Activated naive CD8-positive, alpha-beta T cell (primary cell): ENCODE measurements at regions not wholly inside any gene's neighbourhood (a gene's known extent, or its start where the extent isn't known, plus 50 kb on each side); places are given as distances from the start of the nearest gene placed in this dataset.

Source experiments
- H3K27ac Mint-ChIP-seq: one replicate; pipeline ENCODE4 v1.8.0; 2021; ENCODE audit warnings: mixed read lengths
- H3K27me3 Mint-ChIP-seq: one replicate; pipeline ENCODE4 v1.8.0; 2021; ENCODE audit warnings: mixed read lengths
- H3K36me3 Mint-ChIP-seq: one replicate; pipeline ENCODE4 v1.8.0; 2021; ENCODE audit warnings: mixed read lengths
- H3K4me1 Mint-ChIP-seq: one replicate; pipeline ENCODE4 v1.8.0; 2021; ENCODE audit warnings: low read depth, mixed read lengths
- H3K4me3 Mint-ChIP-seq: one replicate; pipeline ENCODE4 v1.8.0; 2021; ENCODE audit warnings: mild to moderate bottlenecking, mixed read lengths
- H3K9me3 Mint-ChIP-seq: one replicate; pipeline ENCODE4 v1.8.0; 2021; ENCODE audit warnings: low read depth, mixed read lengths

GRCh38 chr18:39564716-39565115 is 1999.1 kb upstream of the CELF4 start:
- Mint-ChIP-seq H3K9me3 (no peaks in the 10 kb centered on the region), H3K4me3 (no peak overlapping the region), H3K4me1 (no peaks in the 10 kb centered on the region), H3K27me3 (no peaks in the 10 kb centered on the region), H3K36me3 (no peaks in the 10 kb centered on the region), H3K27ac (no peak overlapping the region)

DNA sequence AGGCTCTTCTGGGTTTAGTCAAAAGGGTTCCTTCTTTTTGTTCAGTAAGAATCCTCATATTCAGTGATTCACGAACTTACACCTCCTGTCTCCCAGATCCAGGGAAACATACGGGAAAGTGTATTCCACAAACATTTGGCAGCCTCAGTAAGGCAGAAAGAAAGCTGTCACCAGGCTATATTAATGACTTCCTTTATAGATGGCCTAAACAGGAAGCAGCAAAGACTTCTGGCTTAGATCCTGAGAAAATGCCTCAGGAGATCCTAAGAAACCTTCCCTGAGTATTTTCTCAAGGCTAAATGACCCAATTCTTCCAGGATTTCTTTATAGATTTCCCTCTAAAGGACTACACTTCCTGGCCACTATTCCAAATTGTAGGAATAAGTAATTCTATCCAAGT is 1995.5 kb upstream of the CELF4 start:
- Mint-ChIP-seq H3K36me3 (no peaks in the 10 kb centered on the region), H3K27me3 (no peaks in the 10 kb centered on the region), H3K27ac (no peak overlapping the region), H3K4me1 (no peaks in the 10 kb centered on the region), H3K4me3 (no peak overlapping the region), H3K9me3 (no peaks in the 10 kb centered on the region)

- Mint-ChIP-seq H3K27me3 (no peaks in the 10 kb centered on the region), H3K4me1 (no peaks in the 10 kb centered on the region), H3K27ac (no peak overlapping the region)
Measured at GRCh38 chr18:39558658-39559057, 1993.1 kb upstream of the CELF4 start.

GRCh38 chr18:39555496-39555895 is 1989.9 kb upstream of the CELF4 start:
- Mint-ChIP-seq H3K27me3 (no peaks in the 10 kb centered on the region), H3K4me3 (no peak overlapping the region), H3K27ac (no peak overlapping the region), H3K36me3 (no peaks in the 10 kb centered on the region), H3K4me1 (no peaks in the 10 kb centered on the region), H3K9me3 (no peaks in the 10 kb centered on the region)

More at GRCh38 chr18:39558658-39559057, 1993.1 kb upstream of the CELF4 start:
- H3K4me3 Mint-ChIP-seq: no peak overlapping the region
- H3K36me3 Mint-ChIP-seq: no peaks in the 10 kb centered on the region
- H3K9me3 Mint-ChIP-seq: no peaks in the 10 kb centered on the region

GRCh38 chr18:39550701-39551100 is 1985.1 kb upstream of the CELF4 start:
- Mint-ChIP-seq H3K36me3 (no peaks in the 10 kb centered on the region), H3K27ac (no peak overlapping the region), H3K4me3 (no peak overlapping the region), H3K27me3 (no peaks in the 10 kb centered on the region), H3K9me3 (no peaks in the 10 kb centered on the region), H3K4me1 (no peaks in the 10 kb centered on the region)

- H3K9me3 Mint-ChIP-seq: no peaks in the 10 kb centered on the region
- no peak overlapping the region for H3K4me3 Mint-ChIP-seq
- no peaks in the 10 kb centered on the region for H3K4me1 Mint-ChIP-seq
- no peaks in the 10 kb centered on the region for H3K36me3 Mint-ChIP-seq
- no peaks in the 10 kb centered on the region for H3K27me3 Mint-ChIP-seq
- no peak overlapping the region for H3K27ac Mint-ChIP-seq
Measured at GRCh38 chr18:39549144-39549543, 1983.5 kb upstream of the CELF4 start.

DNA sequence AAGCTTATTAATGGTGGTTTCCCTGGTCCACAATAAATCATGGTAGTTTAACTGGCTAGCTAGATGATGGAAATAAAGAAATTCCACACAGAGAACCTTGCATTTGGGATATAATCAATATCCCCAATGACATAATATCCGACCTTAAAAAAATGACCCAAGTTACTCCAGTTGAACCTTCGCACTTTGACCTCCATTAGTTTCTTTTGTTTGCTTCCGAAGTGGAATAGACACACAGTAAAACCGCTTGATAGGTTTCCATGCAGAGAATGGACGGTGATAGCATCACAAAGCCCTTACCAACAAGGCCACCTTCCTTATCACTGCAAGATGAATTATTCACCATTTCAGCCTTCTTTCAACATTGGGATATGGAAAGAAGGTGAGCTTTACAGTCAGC is 1966.1 kb upstream of the CELF4 start:
- Mint-ChIP-seq H3K9me3 (no peaks in the 10 kb centered on the region), H3K27ac (no peak overlapping the region), H3K36me3 (no peaks in the 10 kb centered on the region), H3K4me3 (no peak overlapping the region), H3K4me1 (no peaks in the 10 kb centered on the region), H3K27me3 (no peaks in the 10 kb centered on the region)

GRCh38 chr18:39529358-39529757 is 1963.8 kb upstream of the CELF4 start:
- Mint-ChIP-seq H3K9me3 (no peaks in the 10 kb centered on the region), H3K36me3 (no peaks in the 10 kb centered on the region), H3K4me1 (no peaks in the 10 kb centered on the region), H3K4me3 (no peak overlapping the region), H3K27ac (no peak overlapping the region), H3K27me3 (no peaks in the 10 kb centered on the region)

DNA sequence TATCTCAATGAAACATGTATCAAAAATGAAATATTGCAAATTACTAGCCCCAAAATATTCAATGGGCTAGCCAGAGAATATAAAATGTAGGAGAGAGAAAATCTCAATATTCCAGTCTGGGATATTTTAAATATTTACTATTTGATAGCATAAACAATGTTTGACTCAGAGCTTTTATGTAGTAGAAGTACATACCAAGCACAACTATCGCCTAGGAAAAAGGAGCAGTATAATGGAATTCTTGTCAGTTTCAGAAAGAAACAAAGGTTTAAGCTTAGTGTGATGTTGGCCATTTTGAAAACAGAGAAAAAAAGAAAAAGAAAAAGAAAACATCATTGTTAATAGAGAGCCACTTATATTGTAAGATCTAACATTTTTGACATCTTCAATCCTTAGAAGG is 1961.9 kb upstream of the CELF4 start:
- Mint-ChIP-seq H3K4me1 (no peaks in the 10 kb centered on the region), H3K27me3 (no peaks in the 10 kb centered on the region), H3K9me3 (no peaks in the 10 kb centered on the region), H3K36me3 (no peaks in the 10 kb centered on the region), H3K27ac (no peak overlapping the region), H3K4me3 (no peak overlapping the region)

DNA sequence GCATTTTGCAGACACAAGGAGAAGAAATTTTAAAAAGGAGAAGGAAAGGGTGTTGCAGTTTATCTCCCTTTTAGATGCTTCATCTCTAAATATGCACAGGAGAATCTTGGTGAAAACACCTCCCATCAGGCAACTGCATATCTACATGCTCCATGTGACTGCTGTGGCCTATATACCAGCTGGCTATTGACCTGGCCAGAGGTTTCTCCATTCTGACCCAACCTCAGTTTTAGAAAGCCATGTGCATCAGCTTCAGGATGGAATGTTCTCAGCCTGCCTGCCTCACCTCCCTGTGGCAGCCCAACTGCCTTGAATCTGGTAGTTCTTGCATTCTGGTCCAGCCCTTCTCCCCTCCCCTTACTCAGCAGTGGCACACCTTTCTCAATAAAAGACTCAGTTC is 1958.8 kb upstream of the CELF4 start:
- Mint-ChIP-seq H3K27ac (no peak overlapping the region), H3K36me3 (no peaks in the 10 kb centered on the region), H3K27me3 (no peaks in the 10 kb centered on the region), H3K9me3 (no peaks in the 10 kb centered on the region), H3K4me1 (no peaks in the 10 kb centered on the region), H3K4me3 (no peak overlapping the region)

GRCh38 chr18:39523281-39523680 is 1957.7 kb upstream of the CELF4 start:
- Mint-ChIP-seq H3K4me3 (no peak overlapping the region), H3K27me3 (no peaks in the 10 kb centered on the region), H3K27ac (no peak overlapping the region), H3K36me3 (no peaks in the 10 kb centered on the region), H3K4me1 (no peaks in the 10 kb centered on the region), H3K9me3 (no peaks in the 10 kb centered on the region)

DNA sequence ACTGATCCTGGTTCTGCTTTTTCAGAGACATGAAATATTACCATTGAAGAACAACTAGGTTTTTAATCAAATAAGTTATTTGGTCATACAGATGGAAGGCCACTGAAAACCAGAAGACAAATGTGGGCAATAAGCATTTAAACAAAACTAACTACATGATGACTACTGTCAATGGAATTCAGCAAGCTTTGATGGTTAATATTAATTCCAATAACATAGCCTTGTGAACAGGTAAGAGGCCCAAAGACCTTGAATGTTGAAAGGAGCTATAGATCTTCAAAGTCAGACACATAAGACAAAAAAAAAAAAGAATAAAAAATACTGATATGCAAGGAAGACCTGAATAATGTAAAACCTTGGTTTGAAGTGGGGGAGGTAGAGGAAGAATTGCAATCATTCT is 1955.6 kb upstream of the CELF4 start:
- no peaks in the 10 kb centered on the region for H3K4me1 Mint-ChIP-seq
- H3K4me3 Mint-ChIP-seq: no peak overlapping the region
- H3K36me3 Mint-ChIP-seq: no peaks in the 10 kb centered on the region
- no peak overlapping the region for H3K27ac Mint-ChIP-seq
- H3K27me3 Mint-ChIP-seq: no peaks in the 10 kb centered on the region
- no peaks in the 10 kb centered on the region for H3K9me3 Mint-ChIP-seq

GRCh38 chr18:39519741-39520140 is 1954.1 kb upstream of the CELF4 start:
- H3K27me3 Mint-ChIP-seq: no peaks in the 10 kb centered on the region
- H3K36me3 Mint-ChIP-seq: no peaks in the 10 kb centered on the region
- no peaks in the 10 kb centered on the region for H3K4me1 Mint-ChIP-seq
- no peaks in the 10 kb centered on the region for H3K9me3 Mint-ChIP-seq
- H3K27ac Mint-ChIP-seq: no peak overlapping the region
- H3K4me3 Mint-ChIP-seq: no peak overlapping the region

- Mint-ChIP-seq H3K4me1 (no peaks in the 10 kb centered on the region), H3K27me3 (no peaks in the 10 kb centered on the region), H3K4me3 (no peak overlapping the region), H3K27ac (no peak overlapping the region), H3K9me3 (no peaks in the 10 kb centered on the region), H3K36me3 (no peaks in the 10 kb centered on the region)
Measured at GRCh38 chr18:39515299-39515698, 1949.7 kb upstream of the CELF4 start.

GRCh38 chr18:39513186-39513585 is 1947.6 kb upstream of the CELF4 start:
- H3K4me1 Mint-ChIP-seq: no peaks in the 10 kb centered on the region
- no peaks in the 10 kb centered on the region for H3K9me3 Mint-ChIP-seq
- H3K27me3 Mint-ChIP-seq: no peaks in the 10 kb centered on the region
- H3K27ac Mint-ChIP-seq: no peak overlapping the region
- no peak overlapping the region for H3K4me3 Mint-ChIP-seq
- no peaks in the 10 kb centered on the region for H3K36me3 Mint-ChIP-seq

DNA sequence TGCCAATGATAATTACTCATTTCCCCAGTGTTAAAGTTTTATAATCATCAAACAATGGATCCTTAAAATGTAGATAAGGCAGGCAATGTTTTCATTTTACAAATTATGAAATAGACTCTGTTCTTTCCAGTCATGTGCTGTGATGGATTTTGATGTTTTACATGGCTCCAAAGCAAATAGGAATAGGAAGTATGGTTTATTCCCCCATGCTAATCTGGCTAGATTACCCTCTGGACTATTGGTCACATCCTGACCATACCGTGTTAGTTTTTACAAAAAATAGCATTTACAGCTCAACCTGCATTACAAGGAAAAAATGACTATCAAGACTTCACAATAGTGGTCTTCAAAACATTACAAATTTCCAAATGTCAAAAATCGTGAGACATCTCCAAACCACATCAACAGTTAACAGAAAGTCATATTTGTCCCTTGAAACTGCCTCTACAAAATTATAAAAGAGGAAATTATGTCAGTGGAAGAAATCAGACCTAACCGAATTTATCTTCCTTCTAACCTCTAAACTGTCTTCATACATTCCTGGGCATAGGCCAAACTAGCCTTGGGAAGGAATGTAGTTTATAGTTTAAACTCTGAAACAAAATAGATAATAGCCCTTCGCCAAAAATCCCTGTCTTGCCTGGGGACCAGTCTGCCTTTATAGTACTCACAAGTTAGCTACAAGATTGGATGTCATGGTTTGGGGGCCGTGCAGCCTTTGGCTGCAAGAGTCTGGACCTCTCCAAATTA is 1941.2 kb upstream of the CELF4 start:
- H3K36me3 Mint-ChIP-seq: no peaks in the 10 kb centered on the region
- H3K4me1 Mint-ChIP-seq: no peaks in the 10 kb centered on the region
- no peaks in the 10 kb centered on the region for H3K9me3 Mint-ChIP-seq
- no peaks in the 10 kb centered on the region for H3K27me3 Mint-ChIP-seq
- H3K27ac Mint-ChIP-seq: no peak overlapping the region
- no peak overlapping the region for H3K4me3 Mint-ChIP-seq
